A673 (cell line): ENCODE measurements at regions not wholly inside any gene's neighbourhood (a gene's known extent, or its start where the extent isn't known, plus 50 kb on each side); places are given as distances from the start of the nearest gene placed in this dataset.

Experiments used
- CTCF ChIP-seq: fragments of 300-800, 200-600 bp; sonication (generic); conservative IDR thresholded peaks from 2 replicates; pipeline ENCODE4 v1.5.1; 2017; ENCODE audit warnings: low read depth, mild to moderate bottlenecking, antibody characterized with exemption, low read length, moderate library complexity, mixed read lengths
- EZH2 ChIP-seq: fragments of 200-600 bp; sonication (generic); IDR thresholded peaks from 2 replicates; pipeline ENCODE4 v1.6.1; 2017; ENCODE audit warnings: borderline replicate concordance, low read depth, mild to moderate bottlenecking, mixed read lengths, antibody characterized with exemption, low read length; ENCODE audit not compliant: poor library complexity, severe bottlenecking

GRCh38 chr7:140263277-140263676 lies 86.5 kb upstream of the KDM7A start:
- TF ChIP-seq CTCF (no peak), EZH2 (no peak)
